ENCODE measurements at regions not wholly inside any gene's neighbourhood (a gene's known extent, or its start where the extent isn't known, plus 50 kb on each side); places are given as distances from the start of the nearest gene placed in this dataset.

DNA sequence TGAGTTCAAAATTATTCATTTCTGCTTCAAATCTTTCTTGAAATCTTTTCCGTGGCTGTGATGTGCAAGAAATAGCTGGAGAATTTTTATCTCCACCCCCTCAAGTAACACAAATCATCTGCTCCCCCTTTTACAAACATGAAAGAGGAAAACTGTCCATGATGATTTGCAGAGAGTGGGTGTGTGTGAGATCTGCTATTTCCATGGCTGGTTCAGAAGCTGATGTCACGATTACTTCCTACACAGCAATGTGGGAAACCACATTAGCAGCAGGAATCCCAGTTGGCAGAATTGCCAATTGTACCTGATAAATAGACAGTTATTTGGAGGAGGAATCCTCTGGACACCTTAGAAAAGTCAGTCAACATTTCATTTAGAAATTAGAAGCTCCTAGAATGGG, 75.2 kb upstream of the GRM7 start:
- H3K27ac ChIP-seq (ENCODE audit: low read length): no peak overlapping the region
- H3K27ac Mint-ChIP-seq: no peak overlapping the region
- H3K36me3 ChIP-seq (ENCODE audit: control insufficient read depth, insufficient read depth, low read length): no peaks in the 10 kb centered on the region
- no peak overlapping the region for H3K4me3 ChIP-seq (ENCODE audit: low read length)
- no peaks in the 10 kb centered on the region for H3K4me1 ChIP-seq (ENCODE audit: control insufficient read depth, insufficient read depth, low read length)
- intact Hi-C loops (cut with micrococcal nuclease): no loop called here
- ATAC-seq: no peak
- TF ChIP-seq, protein P1, sequence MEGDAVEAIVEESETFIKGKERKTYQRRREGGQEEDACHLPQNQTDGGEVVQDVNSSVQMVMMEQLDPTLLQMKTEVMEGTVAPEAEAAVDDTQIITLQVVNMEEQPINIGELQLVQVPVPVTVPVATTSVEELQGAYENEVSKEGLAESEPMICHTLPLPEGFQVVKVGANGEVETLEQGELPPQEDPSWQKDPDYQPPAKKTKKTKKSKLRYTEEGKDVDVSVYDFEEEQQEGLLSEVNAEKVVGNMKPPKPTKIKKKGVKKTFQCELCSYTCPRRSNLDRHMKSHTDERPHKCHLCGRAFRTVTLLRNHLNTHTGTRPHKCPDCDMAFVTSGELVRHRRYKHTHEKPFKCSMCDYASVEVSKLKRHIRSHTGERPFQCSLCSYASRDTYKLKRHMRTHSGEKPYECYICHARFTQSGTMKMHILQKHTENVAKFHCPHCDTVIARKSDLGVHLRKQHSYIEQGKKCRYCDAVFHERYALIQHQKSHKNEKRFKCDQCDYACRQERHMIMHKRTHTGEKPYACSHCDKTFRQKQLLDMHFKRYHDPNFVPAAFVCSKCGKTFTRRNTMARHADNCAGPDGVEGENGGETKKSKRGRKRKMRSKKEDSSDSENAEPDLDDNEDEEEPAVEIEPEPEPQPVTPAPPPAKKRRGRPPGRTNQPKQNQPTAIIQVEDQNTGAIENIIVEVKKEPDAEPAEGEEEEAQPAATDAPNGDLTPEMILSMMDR (IDR thresholded peaks at IDR 0.05): no peak
- no peaks in the 10 kb centered on the region for H3K36me3 Mint-ChIP-seq
- peaks cover under 1 to 3% of the 10 kb centered on the region in 2 donors for H3K9me3 Mint-ChIP-seq
- WGBS (ENCODE audit: insufficient coverage): no CpG with 5 or more reads among the region's 2 CpGs
- H3K4me1 Mint-ChIP-seq: no peaks in the 10 kb centered on the region
- H3K27me3 Mint-ChIP-seq (ENCODE audit: low read depth in 2 of 2): no peaks in the 10 kb centered on the region
- no peaks in the 10 kb centered on the region for H3K9me3 ChIP-seq (ENCODE audit: control insufficient read depth, insufficient read depth, low read length)
- no peak overlapping the region for H3K4me3 Mint-ChIP-seq
- H3K27me3 ChIP-seq (ENCODE audit: control insufficient read depth, insufficient read depth, low read length): no peaks in the 10 kb centered on the region
- no peak for DNase-seq

DNA sequence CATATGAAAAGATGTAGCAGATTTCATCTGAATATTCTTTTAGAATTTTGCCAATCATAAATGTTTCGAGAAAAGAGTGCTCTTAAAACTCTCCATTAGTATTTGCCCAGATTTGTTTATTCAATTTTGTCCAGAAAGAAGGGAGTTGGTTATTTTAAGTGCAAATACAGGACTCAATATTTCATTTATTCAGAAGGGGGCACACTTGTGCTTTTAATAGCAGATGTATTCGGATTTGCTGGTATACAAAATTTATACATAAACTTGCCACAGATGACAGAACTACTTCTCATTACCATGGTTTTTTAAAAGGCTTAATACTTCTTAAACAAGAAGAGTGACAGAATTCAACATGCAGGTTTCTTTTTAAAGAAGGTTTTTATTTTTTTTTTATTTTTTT, 69.8 kb upstream of the GRM7 start:
- no peak overlapping the region for H3K27ac Mint-ChIP-seq
- H3K9me3 Mint-ChIP-seq: peaks cover 0 to 3% of the 10 kb centered on the region in 2 donors
- H3K4me3 ChIP-seq (ENCODE audit: low read length): no peak overlapping the region
- H3K27me3 ChIP-seq (ENCODE audit: control insufficient read depth, insufficient read depth, low read length): no peaks in the 10 kb centered on the region
- intact Hi-C loops (cut with micrococcal nuclease): no loop called here
- no peak overlapping the region for H3K4me3 Mint-ChIP-seq
- TF ChIP-seq, protein P1 (IDR thresholded peaks at IDR 0.05): no peak
- no peaks in the 10 kb centered on the region for H3K4me1 Mint-ChIP-seq
- no peaks in the 10 kb centered on the region for H3K4me1 ChIP-seq (ENCODE audit: control insufficient read depth, insufficient read depth, low read length)
- no peaks in the 10 kb centered on the region for H3K9me3 ChIP-seq (ENCODE audit: control insufficient read depth, insufficient read depth, low read length)
- WGBS (ENCODE audit: insufficient coverage): no CpG with 5 or more reads among the region's 2 CpGs
- no peaks in the 10 kb centered on the region for H3K36me3 ChIP-seq (ENCODE audit: control insufficient read depth, insufficient read depth, low read length)
- ATAC-seq (no peak), DNase-seq (no peak)
- H3K36me3 Mint-ChIP-seq: no peaks in the 10 kb centered on the region
- no peaks in the 10 kb centered on the region for H3K27me3 Mint-ChIP-seq (ENCODE audit: low read depth in 2 of 2)
- no peak overlapping the region for H3K27ac ChIP-seq (ENCODE audit: low read length)

DNA sequence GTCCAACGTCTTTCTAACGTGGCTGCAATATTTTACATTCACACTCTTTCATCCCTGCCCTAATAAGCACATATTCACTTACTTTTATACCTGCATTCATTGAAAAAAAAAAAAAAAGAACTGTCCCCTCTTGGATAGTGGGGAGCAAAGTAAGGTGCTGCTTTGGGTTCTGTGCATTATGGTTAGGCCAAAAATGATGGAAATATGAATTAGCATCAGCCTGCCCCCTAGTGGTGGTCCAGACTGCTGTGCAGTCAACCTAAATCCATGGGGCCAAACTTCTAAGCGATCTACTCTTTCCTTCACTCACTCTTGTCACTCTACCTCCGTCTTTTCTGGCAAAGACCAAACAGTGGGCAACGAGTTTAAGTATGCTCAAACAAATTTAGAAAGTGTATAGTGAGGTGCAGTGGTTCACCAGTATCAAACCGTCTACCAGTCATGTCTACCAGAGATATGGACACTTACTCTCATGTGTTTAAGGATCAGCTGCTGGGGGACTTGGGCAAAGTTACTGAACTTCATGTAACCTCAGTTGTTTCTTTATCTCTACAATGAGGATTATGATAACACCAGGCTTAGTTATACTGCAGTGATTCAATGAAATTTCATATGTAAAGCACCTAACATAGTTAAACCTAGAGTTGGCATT, 61.5 kb upstream of the GRM7 start:
- no peaks in the 10 kb centered on the region for H3K27me3 ChIP-seq (ENCODE audit: control insufficient read depth, insufficient read depth, low read length)
- no peaks in the 10 kb centered on the region for H3K27me3 Mint-ChIP-seq (ENCODE audit: low read depth in 2 of 2)
- H3K4me3 Mint-ChIP-seq: no peak overlapping the region
- H3K4me3 ChIP-seq (ENCODE audit: low read length): no peak overlapping the region
- intact Hi-C loops (cut with micrococcal nuclease): no loop called here
- ATAC-seq (no peak), DNase-seq (peak in 1 of 2 donors; percentile 20)
- no peak overlapping the region for H3K27ac Mint-ChIP-seq
- no peaks in the 10 kb centered on the region for H3K9me3 Mint-ChIP-seq
- no peaks in the 10 kb centered on the region for H3K9me3 ChIP-seq (ENCODE audit: control insufficient read depth, insufficient read depth, low read length)
- H3K36me3 ChIP-seq (ENCODE audit: control insufficient read depth, insufficient read depth, low read length): no peaks in the 10 kb centered on the region
- H3K4me1 Mint-ChIP-seq: no peaks in the 10 kb centered on the region
- TF ChIP-seq, protein P1 (IDR thresholded peaks at IDR 0.05): peak; percentile 42
- 63% methylated on average over 2 of the region's 6 CpGs for WGBS (ENCODE audit: insufficient coverage)
- H3K27ac ChIP-seq (ENCODE audit: low read length): no peak overlapping the region
- no peaks in the 10 kb centered on the region for H3K4me1 ChIP-seq (ENCODE audit: control insufficient read depth, insufficient read depth, low read length)
- H3K36me3 Mint-ChIP-seq: no peaks in the 10 kb centered on the region

DNA sequence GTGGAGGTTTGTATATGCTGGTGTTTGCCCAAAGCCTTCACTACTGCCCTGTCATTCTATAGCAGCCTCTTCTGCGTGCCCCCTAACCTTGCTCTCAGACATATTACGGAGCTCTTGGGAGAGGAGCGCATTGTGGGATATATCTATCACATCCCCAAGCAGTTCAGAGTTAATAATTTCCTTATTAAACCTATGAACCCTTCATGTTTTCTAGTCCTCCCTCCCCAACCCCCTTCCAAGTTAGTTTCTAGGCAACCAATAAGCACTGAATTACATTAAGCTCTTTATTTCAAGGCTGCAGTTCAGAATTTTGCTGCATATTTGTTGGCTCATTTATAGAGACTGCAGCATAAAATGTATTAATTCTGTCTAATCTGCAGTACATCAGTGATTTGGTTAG, 57.3 kb upstream of the GRM7 start:
- intact Hi-C loops (cut with micrococcal nuclease): no loop called here
- DNase-seq (no peak), ATAC-seq (no peak)
- Histone ChIP-seq H3K27ac (ENCODE audit: low read length) (no peak overlapping the region), H3K27me3 (ENCODE audit: control insufficient read depth, insufficient read depth, low read length) (no peaks in the 10 kb centered on the region), H3K4me1 (ENCODE audit: control insufficient read depth, insufficient read depth, low read length) (no peaks in the 10 kb centered on the region), H3K9me3 (ENCODE audit: control insufficient read depth, insufficient read depth, low read length) (no peaks in the 10 kb centered on the region), H3K4me3 (ENCODE audit: low read length) (no peak overlapping the region), H3K36me3 (ENCODE audit: control insufficient read depth, insufficient read depth, low read length) (no peaks in the 10 kb centered on the region)
- WGBS (ENCODE audit: insufficient coverage): 94% methylated on average over 3 of the region's 3 CpGs
- no peaks in the 10 kb centered on the region for H3K36me3 Mint-ChIP-seq
- TF ChIP-seq, protein P1 (IDR thresholded peaks at IDR 0.05): no peak
- H3K4me1 Mint-ChIP-seq: no peaks in the 10 kb centered on the region
- H3K27me3 Mint-ChIP-seq (ENCODE audit: low read depth in 2 of 2): no peaks in the 10 kb centered on the region
- H3K4me3 Mint-ChIP-seq: no peak overlapping the region
- no peak overlapping the region for H3K27ac Mint-ChIP-seq
- H3K9me3 Mint-ChIP-seq: peaks cover 3 to 6% of the 10 kb centered on the region in 2 donors

Measured in natural killer cell (primary cell).